GM12892 (cell line): ENCODE measurements at regions not wholly inside any gene's neighbourhood (a gene's known extent, or its start where the extent isn't known, plus 50 kb on each side); places are given as distances from the start of the nearest gene placed in this dataset.

Experiments used
- POLR2A ChIP-seq: IDR thresholded peaks from 2 replicates; pipeline ENCODE4 v1.6.1; 2011; ENCODE audit warnings: low read depth, low read length, control low read depth
- POLR2AphosphoS5 ChIP-seq: IDR thresholded peaks from 2 replicates; pipeline ENCODE4 v1.6.1; 2011; ENCODE audit warnings: low read depth, low read length, control low read depth
- TAF1 ChIP-seq: IDR thresholded peaks from 2 replicates; pipeline ENCODE4 v1.6.1; 2011; ENCODE audit warnings: low read depth, mild to moderate bottlenecking, control low read depth, low read length, borderline replicate concordance

DNA sequence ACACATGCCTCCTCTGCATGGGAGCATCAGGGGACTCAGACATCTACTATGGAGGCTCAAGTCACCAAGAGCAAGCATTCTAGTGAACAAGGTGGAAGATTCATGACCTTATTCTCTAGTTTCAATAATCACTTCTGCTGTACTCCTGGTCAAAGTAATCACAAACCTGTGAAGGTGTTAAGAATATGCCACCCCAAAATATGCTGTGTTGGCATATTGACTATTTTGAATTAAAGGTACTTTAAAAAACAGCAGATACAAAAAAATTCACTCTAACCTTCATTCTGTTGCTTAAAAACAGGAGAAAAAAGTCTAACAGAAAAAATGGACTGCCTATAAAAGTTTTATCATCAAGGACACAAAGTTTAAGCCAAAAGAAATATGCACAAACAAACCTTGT, 607.8 kb upstream of the TYRP1 start:
- no peak for TF ChIP-seq POLR2AphosphoS5
- no peak for TF ChIP-seq TAF1
- TF ChIP-seq POLR2A = no peak
